Femur (tissue), 1 donor: ENCODE measurements at regions not wholly inside any gene's neighbourhood (a gene's known extent, or its start where the extent isn't known, plus 50 kb on each side); places are given as distances from the start of the nearest gene placed in this dataset.

Source experiments
- DNase-seq: peaks from one replicate; pipeline ENCODE4 v3.0.0-alpha.2; 2017

DNA sequence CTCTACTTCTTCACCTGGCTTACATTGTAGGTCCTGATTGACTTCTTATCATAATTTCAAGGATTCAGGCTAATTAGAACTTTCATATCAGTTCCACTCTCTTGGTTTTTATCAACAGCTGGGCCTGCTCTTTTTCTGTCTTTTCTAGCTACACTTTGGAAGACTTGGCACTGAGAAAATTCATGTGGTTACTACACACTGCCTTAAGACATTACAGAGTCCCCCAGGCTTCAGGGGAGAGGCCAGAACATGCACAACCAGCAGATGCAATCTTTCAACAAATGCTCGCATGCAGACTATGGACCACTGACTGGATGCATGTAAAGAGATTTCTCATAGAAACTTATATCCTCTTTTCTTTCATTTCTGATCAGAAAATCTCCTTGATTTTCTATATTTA, 423.5 kb downstream of the TUSC7 start:
- DNase-seq = no peak

DNA sequence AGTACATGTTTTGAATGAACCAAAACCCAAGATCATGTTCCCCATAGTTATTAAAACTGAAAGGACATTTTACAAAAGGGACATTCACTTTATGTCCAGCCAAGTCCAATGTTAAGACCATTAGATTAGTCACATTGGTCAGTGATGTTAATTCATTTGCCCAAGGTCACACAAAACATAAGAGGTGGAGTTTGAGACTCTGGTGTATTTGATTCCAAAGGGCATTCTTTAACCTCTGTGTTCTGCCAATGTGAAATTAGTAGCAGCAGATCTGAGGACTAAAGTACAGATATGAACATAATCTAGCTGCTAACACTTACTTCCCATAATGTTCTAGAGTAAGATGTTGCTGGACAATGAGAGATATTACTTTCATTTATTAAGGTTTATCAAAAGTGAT, 425.6 kb downstream of the TUSC7 start:
- no peak for DNase-seq

DNA sequence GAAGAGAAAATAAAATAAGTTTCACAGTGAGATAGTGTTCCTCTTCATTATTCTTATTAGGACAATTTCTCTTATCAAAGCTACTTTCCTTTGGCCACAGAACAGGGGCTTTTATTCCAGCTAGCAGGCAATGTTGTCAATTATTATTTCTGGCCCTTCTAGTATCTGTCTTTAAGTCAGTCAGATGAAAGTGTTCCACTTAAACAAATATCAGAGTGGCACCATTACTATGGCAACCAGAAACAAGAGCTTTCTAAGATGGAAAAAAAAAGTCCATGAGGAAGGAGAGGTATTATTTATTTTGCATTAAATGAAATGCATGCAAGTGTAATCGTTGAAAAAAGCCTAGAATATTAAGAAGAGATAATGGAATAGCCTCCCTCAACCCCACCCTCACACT, 426.4 kb downstream of the TUSC7 start:
- DNase-seq = no peak

DNA sequence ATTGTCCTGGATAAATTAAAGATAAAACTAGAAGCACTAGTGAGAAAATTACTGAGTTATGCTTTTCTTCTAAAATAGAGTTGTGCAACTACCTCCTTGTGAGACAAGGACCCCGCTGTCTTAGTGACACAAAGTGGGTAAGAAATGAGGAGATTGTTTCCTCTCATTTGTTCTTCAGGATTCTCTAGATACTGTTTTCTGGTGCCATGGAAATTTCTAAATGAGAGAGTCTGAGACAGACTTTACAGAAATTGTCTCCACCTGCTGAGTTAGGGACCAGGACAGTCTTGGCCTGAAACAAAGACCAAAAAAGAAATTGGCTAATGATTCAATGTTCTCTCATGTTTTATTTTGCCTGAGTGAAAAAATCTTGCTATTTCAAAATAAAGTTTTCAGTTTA, 427.5 kb downstream of the TUSC7 start:
- no peak for DNase-seq

DNA sequence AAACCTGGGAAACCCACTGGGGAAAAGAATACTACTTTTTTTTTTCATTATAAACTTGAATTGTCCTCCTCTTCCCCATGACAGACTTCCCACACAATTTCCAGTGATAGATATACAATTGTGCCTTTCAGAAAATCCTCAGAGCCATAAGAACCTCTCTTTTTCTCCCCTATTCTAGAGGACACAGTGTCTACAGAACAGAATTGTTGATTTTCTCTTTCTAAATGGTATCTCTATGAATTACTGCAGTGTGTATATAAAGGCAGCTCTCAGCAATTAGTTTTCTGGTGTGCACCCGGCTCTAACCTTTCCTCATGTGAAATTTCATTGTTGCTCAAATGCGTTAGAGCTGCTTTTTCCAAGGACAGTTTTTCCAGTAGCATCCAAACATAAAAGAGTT, 430.1 kb downstream of the TUSC7 start:
- no peak for DNase-seq

DNA sequence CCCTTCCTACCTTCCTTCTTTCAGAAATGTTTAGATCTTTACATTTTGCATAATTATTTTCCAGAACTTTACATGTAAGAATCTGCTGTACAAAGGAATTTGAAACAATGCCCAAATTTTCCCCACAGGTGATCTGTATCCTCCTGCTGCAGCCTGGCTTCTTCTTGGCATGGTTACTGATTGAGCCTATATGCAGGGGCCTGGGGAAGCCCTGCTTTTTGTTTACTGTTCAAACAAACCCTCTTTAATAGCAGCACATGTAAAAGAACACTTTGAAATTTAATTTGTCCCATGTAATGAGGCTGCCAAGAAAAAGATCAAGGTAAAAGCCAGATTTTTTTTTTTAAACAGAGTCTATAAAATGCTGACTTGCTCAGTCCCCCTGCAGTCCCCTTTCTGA, 432.2 kb downstream of the TUSC7 start:
- no peak for DNase-seq

DNA sequence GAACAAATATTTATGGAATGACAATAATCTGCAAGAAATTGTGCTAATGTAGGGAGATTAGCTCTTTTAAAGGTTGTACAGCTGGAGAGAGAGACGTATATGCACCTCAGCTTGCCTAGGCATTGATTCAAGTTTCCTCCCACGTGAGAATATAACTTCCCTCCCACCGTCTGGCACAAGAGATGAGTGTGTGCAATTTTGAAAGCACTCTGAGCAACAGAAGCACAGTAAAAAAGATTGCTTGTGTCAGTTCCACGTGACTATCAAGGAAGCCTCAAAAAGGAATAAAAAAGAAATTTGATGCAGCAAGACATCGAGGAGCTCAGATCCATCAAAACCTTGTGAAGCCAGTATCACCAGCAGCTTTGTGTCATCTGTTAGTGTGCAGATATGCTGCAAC, 435.3 kb downstream of the TUSC7 start:
- DNase-seq = peak; percentile 19

DNA sequence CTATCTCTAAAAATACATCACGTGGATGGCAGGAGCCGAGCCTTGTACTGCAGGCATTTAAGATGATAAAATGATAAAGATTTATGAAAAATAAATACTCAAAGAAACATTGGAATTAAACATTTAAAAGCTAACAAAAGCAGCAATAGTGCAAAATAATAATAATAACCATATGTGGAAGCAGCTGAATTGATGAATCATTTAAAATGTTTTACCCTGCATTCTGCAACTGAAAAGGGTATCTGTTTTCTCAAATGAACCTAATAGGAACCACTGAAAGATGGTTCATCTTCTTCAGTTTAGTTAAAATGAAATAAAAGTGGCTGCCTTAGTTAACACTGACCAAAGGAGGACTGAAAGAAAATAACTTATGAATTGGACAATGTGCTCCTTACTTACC, 436.1 kb downstream of the TUSC7 start:
- DNase-seq = no peak

DNA sequence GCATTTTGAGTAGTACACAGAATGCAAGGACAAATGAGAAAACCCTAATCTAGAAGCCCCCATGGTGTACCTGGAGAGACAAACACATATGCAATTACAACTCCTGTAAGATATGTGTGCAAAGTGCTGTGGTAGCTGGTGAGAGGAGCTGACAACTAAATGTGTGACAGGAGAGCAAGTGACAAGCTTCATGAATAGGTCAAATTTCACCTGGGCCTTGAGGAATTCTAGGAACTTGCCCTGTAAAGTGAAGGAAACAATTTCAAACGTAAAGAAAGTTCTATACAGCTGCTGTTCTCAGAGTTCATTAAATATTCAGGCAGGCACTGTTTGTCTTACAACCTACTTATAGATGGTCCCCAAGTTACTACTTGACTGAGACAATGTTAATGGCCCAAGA, 437.0 kb downstream of the TUSC7 start:
- no peak for DNase-seq

DNA sequence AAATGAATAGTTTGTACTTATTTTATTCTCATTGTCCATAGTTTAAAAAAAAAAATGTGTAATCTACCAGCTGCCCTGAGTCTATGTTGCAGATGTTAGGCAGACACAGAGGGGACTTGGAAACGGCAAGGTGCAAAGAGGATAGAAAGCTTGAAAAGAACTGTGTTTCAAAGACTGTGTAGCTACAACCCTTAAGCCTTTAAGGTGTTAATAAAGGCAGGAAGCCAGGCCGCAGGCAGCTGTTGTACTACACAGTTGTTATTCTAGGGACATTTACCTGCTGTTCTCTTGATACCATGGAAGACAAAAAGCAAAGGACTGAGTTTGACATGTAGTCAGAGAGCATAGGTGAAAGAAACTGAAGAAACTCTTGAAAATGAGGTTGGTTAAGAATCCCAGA, 440.0 kb downstream of the TUSC7 start:
- no peak for DNase-seq

DNA sequence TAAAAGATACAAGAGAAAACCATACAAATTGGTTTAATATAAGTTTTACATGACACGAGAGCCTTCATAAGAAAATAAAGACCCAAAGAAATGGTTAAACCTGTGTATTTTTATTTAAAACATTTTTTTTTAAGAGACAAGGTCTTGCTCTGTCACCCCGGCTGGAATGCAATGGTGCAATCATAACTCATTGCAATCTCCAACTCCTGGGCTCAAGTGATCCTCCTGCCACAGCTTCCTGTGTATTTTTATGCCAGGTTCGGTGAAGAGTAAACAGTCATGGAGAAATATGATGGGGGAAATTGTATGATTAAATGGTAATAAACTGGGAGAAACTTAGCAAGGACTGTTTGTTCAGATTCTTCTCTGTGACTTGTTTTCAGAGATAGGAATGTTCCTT, 441.0 kb downstream of the TUSC7 start:
- no peak for DNase-seq

DNA sequence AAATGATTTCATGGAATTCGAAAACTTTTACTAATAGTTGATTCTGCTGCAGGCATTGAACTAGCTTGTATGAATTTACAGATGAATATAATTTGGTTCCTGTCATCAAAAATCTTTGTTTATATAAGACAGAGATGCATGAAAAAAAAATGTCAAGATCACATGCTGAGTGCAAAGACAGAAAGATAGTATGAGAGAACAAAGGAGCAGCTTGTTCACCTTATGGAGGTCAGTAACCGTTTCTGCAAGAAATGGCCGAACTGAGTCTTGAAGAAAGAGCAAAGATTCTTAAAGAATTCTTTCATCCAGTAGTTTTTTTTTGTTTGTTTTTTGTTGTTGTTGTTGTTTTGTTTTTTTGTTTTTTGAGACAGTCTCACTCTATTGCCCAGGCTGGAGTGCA, 450.6 kb downstream of the TUSC7 start:
- DNase-seq = no peak

DNA sequence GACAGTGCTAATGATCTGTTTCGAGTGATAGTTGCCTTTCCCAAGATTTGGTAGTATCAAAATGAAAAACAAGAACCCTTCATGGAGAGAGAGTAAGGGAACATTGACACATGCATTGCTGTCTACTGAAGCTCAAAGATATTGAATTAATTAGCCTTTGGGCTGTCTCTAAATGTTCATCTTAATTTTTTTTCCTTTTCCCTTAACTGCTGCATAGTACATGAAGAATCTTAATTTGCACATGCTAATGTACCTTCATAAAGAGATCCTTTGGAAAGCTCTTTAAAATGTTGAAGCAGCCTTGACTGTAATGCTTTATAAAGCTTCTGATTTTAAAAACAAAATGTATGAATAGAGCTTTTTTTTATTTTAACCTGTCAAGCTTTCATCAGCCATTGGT, 452.2 kb downstream of the TUSC7 start:
- DNase-seq = no peak

DNA sequence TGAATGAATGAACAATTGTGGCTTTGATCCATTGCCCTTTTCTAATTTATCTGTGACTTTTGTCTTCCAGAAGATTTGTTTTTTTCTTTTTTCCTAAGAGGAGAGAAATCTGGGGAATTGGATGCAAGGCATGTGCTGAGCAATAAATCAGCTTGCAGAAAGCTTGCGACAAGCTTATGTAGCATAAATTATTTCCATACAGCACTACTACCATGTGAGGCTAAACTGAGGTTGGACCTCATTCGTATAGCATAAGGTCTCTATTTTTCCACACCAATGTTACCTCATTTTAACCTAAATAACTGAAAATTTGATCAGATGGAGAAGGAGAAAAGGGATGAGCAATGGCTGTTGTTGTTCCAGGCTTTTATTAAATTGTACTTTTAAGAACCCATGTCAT, 455.6 kb downstream of the TUSC7 start:
- DNase-seq = no peak

DNA sequence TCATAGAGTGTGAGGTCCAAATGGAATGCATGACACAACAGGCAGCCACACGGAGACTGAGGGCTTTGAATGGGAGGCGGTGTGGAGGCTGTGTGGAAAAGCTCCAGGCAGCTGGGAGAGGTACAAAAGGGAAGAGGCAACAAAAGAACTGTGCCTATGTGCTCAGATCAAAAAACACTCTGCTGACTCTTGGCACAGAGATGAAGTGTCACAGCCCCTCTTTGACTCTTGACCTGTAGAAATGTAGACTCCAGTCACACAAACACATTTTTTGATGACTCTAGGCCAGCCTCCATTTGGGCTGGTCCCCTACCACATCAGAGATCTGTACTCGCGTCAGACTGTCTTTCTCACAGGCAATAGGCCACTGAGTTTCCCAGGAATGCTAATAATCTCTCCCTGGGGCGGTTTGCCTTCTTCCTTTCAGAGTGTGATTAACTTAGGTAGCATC, 456.0 kb downstream of the TUSC7 start:
- no peak for DNase-seq

DNA sequence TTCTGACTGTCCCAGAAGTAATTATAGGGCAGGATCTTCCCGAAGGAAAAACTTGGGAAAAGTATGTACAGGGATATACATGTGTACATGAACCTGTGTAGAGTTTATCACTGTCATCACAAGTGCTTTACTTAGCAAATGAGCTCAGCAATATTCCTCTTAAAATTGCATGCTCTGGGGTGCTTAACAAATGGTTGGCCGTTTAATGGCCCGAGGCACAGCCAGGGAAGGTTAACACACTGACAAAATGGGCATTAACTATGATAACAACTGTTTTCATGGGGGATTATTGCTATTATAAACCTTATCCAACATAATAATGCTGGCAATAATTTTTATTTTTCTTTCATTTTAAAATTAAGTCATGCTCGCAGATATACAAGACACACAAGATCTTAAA, 459.3 kb downstream of the TUSC7 start:
- DNase-seq = no peak

DNA sequence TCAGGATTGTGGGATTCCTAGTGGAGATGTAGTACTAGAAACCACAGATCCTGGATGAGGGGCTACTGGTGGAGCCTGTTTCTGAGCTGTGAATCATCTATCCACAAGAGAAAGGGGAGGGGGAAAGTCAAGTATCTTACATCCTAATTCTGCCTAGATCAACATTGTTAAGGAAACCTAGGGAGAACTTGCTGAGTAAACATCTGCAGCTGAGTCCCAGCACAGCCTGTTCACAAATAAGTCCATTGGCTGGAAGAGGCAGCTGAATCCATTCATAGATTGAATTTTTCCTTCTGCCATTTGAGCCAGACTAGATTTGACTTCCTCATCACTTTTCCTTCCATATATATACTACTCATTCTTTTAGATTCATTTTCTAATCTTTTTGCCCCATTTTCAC, 460.5 kb downstream of the TUSC7 start:
- DNase-seq = no peak

DNA sequence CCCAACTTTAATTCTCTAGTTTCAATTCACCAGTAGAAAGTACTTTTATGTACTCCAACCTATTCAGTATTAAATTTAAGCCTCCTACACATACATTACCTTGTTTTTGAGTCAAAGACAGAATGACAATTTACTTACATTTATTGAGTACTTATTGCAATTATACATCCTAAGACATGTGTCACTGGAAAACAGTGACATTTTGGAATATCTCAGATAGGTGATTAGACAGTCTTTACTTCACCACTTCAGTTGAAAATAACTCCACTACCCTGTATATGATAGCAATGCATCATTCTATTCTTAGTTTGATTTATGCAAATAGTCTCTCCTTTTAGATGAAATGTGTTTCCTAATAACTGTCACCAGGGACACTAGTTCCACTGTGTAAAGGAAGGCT, 461.5 kb downstream of the TUSC7 start:
- no peak for DNase-seq

DNA sequence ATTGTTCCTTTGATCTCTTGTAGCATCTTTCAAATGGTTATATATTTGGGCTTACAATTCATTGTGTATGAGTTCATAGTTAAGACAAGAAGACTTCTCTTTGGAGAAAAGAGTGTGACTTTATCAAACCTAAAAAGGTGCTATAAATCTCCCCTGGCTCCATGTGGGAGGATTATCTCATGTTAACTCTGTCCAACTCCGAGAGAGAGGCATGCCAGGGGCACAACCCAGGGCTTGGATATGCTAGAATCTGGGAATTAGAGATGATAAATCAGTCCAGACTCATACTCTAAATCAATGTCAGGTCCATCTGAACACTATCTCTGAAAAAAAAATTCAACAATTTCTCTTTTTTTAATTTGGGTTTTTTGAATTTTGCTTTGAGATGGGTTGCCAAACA, 462.8 kb downstream of the TUSC7 start:
- no peak for DNase-seq

DNA sequence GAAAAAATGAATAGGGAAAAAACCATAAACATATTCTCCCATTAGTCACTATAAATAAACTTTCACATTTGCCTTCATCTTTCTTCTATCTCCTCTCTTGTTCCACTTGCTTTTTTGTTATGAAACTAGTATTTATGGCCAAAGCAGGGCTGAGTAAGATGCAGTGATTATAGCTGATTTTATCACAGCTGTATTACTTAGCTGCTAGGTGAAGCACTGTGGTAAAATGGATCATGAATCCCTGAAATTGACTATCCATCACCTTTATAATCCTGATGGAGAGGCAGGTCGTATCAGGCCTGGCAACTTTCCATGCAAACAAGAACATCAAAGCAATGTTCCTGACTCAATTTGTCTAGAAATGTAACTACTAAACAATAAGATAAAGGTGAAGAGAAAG, 471.6 kb downstream of the TUSC7 start:
- no peak for DNase-seq

DNA sequence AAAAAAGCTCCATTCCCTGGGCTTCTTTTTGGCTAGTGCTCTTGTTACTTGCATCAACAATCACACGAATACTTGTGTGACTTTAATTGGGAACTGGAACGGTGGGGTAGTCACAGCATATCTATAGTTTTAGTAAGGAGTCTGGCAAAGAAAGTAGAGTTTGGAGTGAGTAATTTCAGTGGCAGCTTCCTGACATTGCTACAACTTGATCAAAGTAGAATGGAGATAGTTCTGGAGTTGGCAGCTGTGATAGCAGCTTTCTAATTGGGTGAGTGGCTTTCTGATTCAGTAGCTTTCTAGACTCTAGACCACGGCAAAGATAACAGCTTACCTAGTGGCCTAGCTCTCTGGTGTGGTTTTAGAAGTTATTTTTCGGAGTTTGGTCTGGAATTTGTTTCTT, 475.0 kb downstream of the TUSC7 start:
- no peak for DNase-seq

DNA sequence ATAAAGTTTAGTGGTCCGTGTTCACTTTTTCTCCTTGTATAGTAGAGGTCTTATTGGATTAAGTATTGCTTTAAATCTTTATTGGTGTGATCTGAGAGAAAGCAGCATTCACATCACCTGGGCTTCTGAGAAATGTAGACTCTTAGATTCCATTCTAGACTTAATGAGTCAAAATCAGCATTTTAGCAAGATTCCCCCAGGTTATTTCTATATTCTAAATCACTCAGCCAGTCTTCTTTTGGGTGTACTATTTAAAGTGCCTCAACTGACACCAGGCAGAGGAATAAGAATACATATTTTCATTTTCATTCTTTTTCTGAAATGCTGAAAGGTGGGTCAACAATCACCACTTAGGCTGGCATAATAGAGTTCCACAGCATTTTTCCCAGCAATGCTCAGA, 481.7 kb downstream of the TUSC7 start:
- DNase-seq = no peak

DNA sequence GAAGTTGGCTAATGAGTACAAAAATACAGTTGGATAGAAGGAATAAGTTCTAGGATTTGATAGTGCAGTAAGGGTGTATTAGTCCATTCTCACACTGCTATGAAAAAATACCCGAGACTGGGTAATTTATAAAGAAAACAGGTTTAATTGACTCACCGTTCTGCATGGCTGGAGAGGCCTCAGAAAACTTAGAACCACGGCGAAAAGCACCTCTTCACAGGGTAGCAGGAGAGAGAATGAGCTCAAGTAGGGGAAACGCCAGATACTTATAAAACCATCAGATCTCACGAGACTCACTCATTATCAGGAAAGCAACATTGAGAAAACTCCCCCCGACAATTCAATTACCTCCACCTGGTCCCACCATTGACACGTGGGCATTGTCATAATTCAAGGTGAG, 483.3 kb downstream of the TUSC7 start:
- no peak for DNase-seq

DNA sequence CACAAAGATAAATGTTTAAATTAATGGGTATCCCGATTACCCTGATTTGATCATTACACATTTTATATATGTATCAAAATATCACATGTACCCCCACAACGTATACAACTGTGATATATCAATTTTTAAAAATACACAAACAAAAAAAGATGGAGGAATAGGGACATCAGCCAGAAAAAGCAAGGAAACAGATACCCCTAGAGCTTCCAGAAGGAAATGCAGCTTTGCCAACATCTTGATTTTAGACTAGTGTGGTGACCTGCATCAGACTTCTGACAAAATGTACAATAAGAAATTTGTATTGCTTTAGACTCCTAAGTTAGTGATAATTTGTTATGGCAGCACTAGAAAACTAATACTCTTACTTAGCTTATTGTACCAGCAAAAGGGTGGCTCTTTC, 483.8 kb downstream of the TUSC7 start:
- no peak for DNase-seq

DNA sequence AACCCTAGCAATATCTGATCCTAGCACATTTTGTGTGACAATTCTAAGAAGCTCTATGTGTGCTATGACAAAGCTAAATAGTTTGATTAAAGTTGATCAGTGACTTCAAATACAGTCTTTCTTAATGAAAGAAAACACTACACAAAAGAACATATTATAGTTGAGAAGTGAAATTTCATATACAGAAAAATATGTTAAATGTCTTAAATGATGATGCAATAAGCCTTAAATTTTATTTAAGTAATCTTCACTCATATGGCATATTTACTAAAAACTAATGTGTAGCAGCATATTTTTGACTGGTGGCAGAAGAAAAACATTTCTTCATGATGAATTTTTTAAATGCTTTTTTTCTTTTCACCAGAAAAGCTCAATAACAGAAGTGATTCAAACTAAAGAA, 485.5 kb downstream of the TUSC7 start:
- no peak for DNase-seq

DNA sequence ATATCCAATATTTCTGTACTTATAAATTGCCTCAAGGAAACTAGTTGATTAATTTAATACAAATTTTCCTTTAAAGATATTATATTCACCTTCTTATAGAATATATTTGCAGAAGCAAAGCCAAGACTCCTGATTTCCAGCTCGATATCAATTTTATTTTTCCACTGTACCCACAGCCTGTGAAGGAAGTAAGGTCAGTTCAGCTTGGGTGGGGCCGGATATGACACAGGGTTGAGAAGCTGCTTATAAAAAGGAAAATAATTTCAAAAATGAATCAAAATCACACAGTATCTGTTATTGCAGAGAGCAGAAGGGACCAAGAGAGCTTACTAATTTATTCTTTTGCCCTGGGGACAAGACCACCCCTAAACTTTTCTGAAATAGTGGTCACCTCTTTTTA, 491.4 kb downstream of the TUSC7 start:
- no peak for DNase-seq
